ENCODE measurements at regions not wholly inside any gene's neighbourhood (a gene's known extent, or its start where the extent isn't known, plus 50 kb on each side); places are given as distances from the start of the nearest gene placed in this dataset.
A peak's percentile ranks its signal among the peaks of the same experiment; 100 is the strongest.
"Not testable (repeated sequence)": the region's sequence is repeated elsewhere in the genome, so short reads cannot be mapped to it uniquely, and the experiment has no call there.

DNA sequence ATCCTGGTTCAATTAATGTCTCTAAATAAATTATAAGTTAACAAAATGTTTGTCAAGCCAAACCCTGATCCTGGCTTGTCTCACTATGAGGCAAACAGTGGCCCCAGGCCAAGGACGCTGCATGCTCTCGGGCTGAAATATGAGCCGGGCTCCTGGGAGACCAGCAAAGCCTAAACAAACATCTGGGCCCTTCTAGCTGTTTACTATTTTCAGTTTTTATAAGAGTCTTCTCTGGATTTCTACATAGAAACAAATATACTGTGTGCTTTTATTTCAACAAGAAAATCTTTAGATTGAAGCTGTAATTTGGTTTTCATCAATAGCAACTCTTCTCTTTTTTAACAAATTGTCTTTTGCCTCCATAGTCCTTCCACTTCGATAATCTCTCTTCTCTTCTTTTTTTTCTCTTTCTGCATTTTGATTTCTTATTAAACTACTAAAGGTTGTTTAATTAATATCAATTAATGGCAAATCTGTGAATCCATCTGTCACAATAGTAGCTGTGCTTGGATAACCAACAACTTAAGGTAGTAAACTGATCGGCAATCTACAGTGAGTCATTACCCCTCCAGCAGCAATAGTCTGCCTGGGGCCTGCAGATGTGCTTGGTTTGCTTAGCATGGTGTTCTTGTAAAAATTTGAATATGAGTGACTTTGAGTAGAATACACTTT lies 83.3 kb upstream of the DNAJC1 start:
- FAIRE-seq (no peak), DNase-seq (ENCODE audit: low spot score) (peak; percentile 69)

DNA sequence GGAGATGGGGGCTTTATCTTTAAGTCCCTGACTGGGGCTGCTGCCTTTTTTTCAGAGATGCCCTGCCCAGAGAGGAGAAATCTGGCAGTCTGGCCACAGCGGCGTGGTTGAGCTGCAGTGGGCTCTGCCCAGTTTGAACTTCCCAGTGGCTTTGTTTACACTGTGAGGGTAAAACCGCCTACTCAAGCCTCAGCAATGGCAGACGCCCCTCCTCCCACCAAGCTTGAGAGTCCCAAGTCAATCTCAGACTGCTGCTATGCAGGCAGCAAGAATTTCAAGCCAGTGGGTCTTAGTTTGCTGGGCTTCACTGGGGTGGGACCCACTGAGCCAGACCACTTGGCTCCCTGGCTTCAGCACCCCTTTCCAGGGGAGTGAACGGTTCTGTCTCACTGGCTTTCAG lies 76.4 kb upstream of the DNAJC1 start:
- DNase-seq (ENCODE audit: low spot score); FAIRE-seq: not testable (repeated sequence)

DNA sequence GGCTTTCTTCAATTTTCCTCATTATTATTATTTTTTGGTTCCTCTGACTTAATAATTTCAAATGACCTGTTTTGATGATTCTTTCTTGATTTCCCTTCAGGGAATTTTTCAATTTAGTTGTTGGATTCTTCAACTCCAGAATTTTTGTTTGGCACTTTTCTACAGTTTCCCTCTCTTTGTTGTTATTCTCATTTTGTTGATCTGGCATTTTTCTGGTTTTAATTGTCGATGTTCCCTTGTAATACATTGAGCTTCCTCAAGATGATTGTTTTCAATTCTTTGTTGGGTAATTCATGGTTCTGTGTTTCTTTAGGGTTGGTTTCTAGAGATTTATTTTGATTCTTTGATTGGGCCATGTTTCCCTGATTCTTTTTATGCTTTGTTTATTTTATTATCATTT lies 67.8 kb upstream of the DNAJC1 start:
- DNase-seq (ENCODE audit: low spot score) (no peak), FAIRE-seq (no peak)

DNA sequence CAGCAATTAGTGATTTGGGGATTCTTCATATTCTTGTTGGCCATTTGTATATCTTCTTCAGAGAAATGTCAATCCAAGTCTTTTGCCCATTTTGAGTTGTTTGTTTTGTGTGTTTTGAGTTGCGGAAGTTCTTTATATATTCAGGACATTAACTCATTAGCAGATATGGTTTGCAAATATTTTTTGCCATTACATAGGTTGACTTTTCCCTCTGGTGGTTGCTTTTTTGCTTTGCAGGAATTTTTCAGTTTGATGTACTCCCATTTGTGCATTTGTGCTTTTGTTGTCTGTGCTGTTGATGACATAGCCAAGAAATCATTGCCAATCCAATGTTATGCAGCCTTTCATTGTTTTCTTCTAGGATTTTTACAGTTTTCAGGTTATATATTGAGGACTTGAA lies 63.6 kb upstream of the DNAJC1 start:
- no peak for FAIRE-seq
- no peak for DNase-seq (ENCODE audit: low spot score)

DNA sequence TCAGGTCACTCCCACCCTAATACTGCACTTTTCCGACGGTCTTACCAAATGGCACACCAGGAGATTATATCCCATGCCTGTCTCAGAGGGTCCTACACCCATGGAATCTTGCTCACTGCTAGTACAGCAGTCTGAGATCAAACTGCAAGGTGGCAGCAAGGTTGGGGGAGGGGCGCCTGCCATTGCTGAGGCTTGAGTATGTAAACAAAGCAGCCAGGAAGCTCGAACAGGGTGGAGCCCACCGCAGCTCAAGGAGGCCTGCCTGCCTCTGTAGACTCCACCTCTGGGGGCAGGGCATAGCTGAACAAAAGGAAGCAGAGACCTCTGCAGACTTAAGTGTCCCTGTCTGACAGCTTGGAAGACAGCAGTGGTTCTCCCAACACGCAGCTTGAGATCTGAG lies 57.5 kb upstream of the DNAJC1 start:
- FAIRE-seq; DNase-seq (ENCODE audit: low spot score): not testable (repeated sequence)

DNA sequence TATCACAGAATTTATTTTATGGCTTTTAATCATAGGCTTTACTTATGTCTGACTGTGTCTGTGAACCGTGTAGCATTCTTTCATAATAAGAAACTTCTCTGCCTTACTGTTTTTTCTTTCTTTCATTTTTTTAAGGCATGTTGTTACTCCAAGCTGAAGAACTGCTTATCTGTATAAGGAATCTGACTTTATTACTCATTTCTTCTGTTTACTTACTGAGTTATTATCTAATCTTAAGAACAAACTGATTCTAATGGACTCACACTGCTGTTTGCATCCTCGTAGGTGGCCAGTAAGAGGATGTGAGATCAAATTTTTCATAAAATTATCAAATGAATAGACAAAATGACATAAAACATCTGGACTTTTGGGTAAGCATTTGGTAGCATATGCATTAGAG lies 54.7 kb upstream of the DNAJC1 start:
- FAIRE-seq (no peak), DNase-seq (ENCODE audit: low spot score) (no peak)

DNA sequence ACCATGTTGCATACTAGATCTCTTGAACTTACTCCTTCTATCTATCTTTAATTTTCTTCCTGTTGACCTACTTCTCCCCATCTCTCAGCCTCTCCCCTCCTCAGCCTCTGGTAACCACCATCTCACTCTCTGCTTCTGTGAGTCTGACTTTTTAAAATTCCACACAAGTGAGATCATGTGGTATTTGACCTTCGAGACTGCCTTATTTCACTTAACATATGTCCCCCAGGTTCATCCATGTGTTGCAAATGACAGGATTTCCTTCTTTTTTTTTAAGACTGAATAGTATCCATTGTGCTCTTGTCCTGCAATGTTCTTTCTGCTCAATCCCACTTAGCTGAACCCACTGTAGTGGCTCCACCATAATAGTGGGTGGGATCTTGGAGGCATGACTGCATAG lies 51.4 kb upstream of the DNAJC1 start:
- FAIRE-seq (no peak), DNase-seq (ENCODE audit: low spot score) (peak; percentile 22)

All from urothelium cell line (cell line).